ENCODE measurements at regions not wholly inside any gene's neighbourhood (a gene's known extent, or its start where the extent isn't known, plus 50 kb on each side); places are given as distances from the start of the nearest gene placed in this dataset.
A peak's percentile ranks its signal among the peaks of the same experiment; 100 is the strongest.

DNA sequence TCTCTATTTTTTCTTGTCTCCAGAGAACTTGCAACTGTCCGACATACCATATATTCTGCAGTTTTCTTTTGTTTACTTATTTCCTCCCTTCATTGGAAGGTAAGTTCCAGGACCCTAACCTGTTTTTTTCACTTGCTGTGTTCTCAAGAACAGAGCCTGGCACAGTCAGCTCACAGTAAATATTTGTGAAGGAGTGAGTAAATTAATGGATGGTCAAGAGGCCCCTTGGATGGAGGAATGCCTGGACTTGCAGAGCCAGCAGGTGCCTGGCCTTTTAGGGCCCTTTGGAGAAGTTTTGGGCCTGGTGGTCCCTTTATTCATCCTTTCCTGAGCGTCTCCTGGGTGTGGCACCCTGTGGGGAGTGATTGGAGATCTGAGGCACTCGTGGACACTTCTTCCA lies 182.1 kb upstream of the POU3F1 start:
- no peak for DNase-seq
- H3K27me3 ChIP-seq (ENCODE audit: low read depth): no peaks in the 10 kb centered on the region
- intact Hi-C loops (cut with DNase I): no loop called here
- H3K4me1 ChIP-seq: no peaks in the 10 kb centered on the region
- TF ChIP-seq, protein P1, sequence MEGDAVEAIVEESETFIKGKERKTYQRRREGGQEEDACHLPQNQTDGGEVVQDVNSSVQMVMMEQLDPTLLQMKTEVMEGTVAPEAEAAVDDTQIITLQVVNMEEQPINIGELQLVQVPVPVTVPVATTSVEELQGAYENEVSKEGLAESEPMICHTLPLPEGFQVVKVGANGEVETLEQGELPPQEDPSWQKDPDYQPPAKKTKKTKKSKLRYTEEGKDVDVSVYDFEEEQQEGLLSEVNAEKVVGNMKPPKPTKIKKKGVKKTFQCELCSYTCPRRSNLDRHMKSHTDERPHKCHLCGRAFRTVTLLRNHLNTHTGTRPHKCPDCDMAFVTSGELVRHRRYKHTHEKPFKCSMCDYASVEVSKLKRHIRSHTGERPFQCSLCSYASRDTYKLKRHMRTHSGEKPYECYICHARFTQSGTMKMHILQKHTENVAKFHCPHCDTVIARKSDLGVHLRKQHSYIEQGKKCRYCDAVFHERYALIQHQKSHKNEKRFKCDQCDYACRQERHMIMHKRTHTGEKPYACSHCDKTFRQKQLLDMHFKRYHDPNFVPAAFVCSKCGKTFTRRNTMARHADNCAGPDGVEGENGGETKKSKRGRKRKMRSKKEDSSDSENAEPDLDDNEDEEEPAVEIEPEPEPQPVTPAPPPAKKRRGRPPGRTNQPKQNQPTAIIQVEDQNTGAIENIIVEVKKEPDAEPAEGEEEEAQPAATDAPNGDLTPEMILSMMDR (IDR thresholded peaks at IDR 0.05): no peak
- ATAC-seq: peak; percentile 66 to 71
- no peaks in the 10 kb centered on the region for H3K9me3 ChIP-seq
- H3K4me3 ChIP-seq: no peak overlapping the region
- no peak overlapping the region for H3K27ac ChIP-seq
- no peaks in the 10 kb centered on the region for H3K36me3 ChIP-seq

DNA sequence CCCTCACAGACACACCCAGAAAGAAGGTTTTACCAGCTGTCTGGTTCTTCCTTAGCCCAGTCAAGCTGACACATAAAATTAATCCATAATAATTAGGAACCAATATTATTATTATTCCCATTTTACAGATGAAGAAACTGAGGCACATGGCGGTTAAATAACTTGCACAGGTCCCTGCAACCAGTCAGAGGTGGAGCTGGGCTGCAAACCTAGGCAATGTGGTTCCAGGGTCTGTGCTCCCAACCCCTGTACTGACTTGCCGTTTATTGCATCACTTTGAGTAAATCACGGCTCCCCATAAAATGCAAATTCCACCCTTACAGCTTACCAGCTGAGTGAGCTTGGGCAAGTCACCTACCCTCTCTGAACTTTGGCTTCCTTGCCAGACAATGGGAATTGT lies 179.2 kb upstream of the POU3F1 start:
- Histone ChIP-seq H3K36me3 (no peaks in the 10 kb centered on the region), H3K9me3 (no peaks in the 10 kb centered on the region), H3K4me3 (no peak overlapping the region), H3K4me1 (no peaks in the 10 kb centered on the region), H3K27ac (no peak overlapping the region), H3K27me3 (ENCODE audit: low read depth) (no peaks in the 10 kb centered on the region)
- TF ChIP-seq, protein P1 (IDR thresholded peaks at IDR 0.05): no peak
- intact Hi-C loops (cut with DNase I): no loop called here
- DNase-seq (no peak), ATAC-seq (no peak)

- Histone ChIP-seq H3K27ac (no peak overlapping the region), H3K27me3 (ENCODE audit: low read depth) (no peaks in the 10 kb centered on the region), H3K4me3 (no peak overlapping the region), H3K9me3 (no peaks in the 10 kb centered on the region), H3K36me3 (no peaks in the 10 kb centered on the region), H3K4me1 (no peaks in the 10 kb centered on the region)
- ATAC-seq (no peak), DNase-seq (no peak)
- intact Hi-C loops (cut with DNase I): no loop called here
- TF ChIP-seq, protein P1 (IDR thresholded peaks at IDR 0.05): no peak
Observed at GRCh38 chr1:38223391-38223790, 176.8 kb upstream of the POU3F1 start.

DNA sequence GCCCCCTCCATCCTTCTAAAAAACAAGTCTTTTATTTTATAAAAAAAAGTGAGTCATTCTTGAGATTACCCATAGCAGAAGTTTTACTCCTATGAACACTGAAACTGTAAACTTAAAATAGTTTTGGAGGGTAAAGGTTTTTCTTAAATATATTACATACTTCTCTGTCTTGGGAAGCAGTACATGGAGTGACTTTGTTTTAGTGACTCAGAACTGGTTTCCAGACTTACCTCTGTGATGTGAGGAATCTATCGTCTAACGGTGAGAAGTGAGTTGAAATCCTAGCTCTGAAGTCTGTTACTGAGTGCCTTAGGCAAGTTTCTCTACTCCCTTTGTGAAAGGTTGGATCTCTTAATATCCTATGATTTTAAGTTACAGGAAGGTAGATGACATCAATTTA lies 176.3 kb upstream of the POU3F1 start:
- DNase-seq (no peak), ATAC-seq (no peak)
- intact Hi-C loops (cut with DNase I): no loop called here
- no peaks in the 10 kb centered on the region for H3K4me1 ChIP-seq
- no peaks in the 10 kb centered on the region for H3K27me3 ChIP-seq (ENCODE audit: low read depth)
- TF ChIP-seq, protein P1 (IDR thresholded peaks at IDR 0.05): no peak
- H3K4me3 ChIP-seq: no peak overlapping the region
- H3K27ac ChIP-seq: no peak overlapping the region
- no peaks in the 10 kb centered on the region for H3K9me3 ChIP-seq
- no peaks in the 10 kb centered on the region for H3K36me3 ChIP-seq

GRCh38 chr1:38221006-38221649 lies 174.5 kb upstream of the POU3F1 start:
- intact Hi-C loops (cut with DNase I): no loop called here
- Histone ChIP-seq H3K36me3 (no peaks in the 10 kb centered on the region), H3K9me3 (no peaks in the 10 kb centered on the region), H3K27me3 (ENCODE audit: low read depth) (no peaks in the 10 kb centered on the region), H3K4me3 (no peak overlapping the region), H3K4me1 (no peaks in the 10 kb centered on the region), H3K27ac (no peak overlapping the region)
- no peak for ATAC-seq
- DNase-seq: no peak
- TF ChIP-seq, protein P1 (IDR thresholded peaks at IDR 0.05): no peak
